ENCODE measurements at regions not wholly inside any gene's neighbourhood (a gene's known extent, or its start where the extent isn't known, plus 50 kb on each side); places are given as distances from the start of the nearest gene placed in this dataset.

DNA sequence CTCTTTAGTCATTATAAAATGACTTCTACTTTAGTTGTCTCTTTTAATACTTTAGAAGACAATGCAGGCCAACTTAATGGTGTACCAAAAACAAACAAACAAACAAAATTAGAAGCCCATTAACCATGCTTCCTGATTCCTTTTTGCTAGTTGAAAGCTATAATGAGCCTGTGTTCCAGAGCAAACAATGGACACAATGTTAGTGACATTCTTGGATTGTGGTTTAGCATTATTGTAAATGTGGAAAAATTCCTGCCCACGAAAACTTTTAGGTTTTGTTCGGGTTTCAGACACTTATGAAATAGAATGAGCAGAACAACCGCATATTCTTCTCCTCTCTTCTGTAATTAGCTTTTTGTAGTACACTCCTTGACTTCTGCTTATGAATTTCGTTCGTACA lies 1682.7 kb upstream of the PCDH7 start:
- Histone ChIP-seq H3K27me3 (no peaks in the 10 kb centered on the region), H3K27ac (no peak overlapping the region), H3K4me1 (no peaks in the 10 kb centered on the region), H3K4me3 (no peak overlapping the region), H3K9me3 (no peaks in the 10 kb centered on the region), H3K36me3 (replicated peaks in 1 of 2; ENCODE audit: insufficient read depth in 1 of 2, low read depth in 2 of 2) (no peaks in the 10 kb centered on the region)
- DNase-seq (no peak), ATAC-seq (no peak)
- intact Hi-C loops (cut with DNase I) = no loop called here
- TF ChIP-seq CTCF (IDR thresholded peaks at IDR 0.05) (no peak), POLR2A (IDR thresholded peaks at IDR 0.05) (no peak)
- 62 to 68% methylated on average over 5 of the region's 5 CpGs for WGBS, 2 donors

GRCh38 chr4:29043411-29043810 lies 1676.8 kb upstream of the PCDH7 start:
- WGBS, 2 donors = 49 to 50% methylated on average over 5 of the region's 5 CpGs
- no peak for ATAC-seq

GRCh38 chr4:29046186-29046585 lies 1674.0 kb upstream of the PCDH7 start:
- ATAC-seq = no peak
- Histone ChIP-seq H3K27me3 (no peaks in the 10 kb centered on the region), H3K27ac (no peak overlapping the region), H3K4me3 (no peak overlapping the region), H3K4me1 (no peaks in the 10 kb centered on the region), H3K9me3 (no peaks in the 10 kb centered on the region), H3K36me3 (replicated peaks in 1 of 2; ENCODE audit: insufficient read depth in 1 of 2, low read depth in 2 of 2) (no peaks in the 10 kb centered on the region)
- intact Hi-C loops (cut with DNase I) = no loop called here
- TF ChIP-seq CTCF (IDR thresholded peaks at IDR 0.05) (no peak), POLR2A (IDR thresholded peaks at IDR 0.05) (no peak)
- DNase-seq = no peak
- WGBS, 2 donors = 11 to 24% methylated on average over 2 of the region's 2 CpGs

More at GRCh38 chr4:29043411-29043810, 1676.8 kb upstream of the PCDH7 start:
- TF ChIP-seq CTCF (IDR thresholded peaks at IDR 0.05) (no peak), POLR2A (IDR thresholded peaks at IDR 0.05) (no peak)
- no peak overlapping the region for H3K4me3 ChIP-seq
- no peaks in the 10 kb centered on the region for H3K36me3 ChIP-seq (replicated peaks in 1 of 2; ENCODE audit: insufficient read depth in 1 of 2, low read depth in 2 of 2)
- no peak overlapping the region for H3K27ac ChIP-seq
- no peaks in the 10 kb centered on the region for H3K9me3 ChIP-seq
- intact Hi-C loops (cut with DNase I) = no loop called here
- DNase-seq = no peak
- H3K27me3 ChIP-seq = no peaks in the 10 kb centered on the region
- no peaks in the 10 kb centered on the region for H3K4me1 ChIP-seq

DNA sequence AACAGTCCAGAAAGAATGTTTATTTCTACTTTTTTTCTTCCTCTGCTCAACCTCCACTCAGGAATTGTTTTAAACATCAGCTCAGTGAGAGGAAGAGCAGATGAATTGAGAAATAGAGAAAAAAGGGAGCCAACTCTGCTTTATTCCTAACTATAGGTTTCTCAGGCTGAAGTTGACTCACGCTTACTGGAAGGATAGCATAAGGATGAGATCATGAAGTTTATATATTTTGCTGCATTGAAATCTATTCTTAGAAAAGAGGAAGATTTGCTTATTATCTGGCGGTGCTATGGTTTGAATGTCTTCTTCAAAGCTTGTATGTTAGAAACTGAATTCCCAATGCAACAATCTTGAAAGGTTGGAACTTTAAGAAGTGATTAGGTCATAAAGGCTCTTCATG lies 1673.4 kb upstream of the PCDH7 start:
- Histone ChIP-seq H3K27ac (no peak overlapping the region), H3K27me3 (no peaks in the 10 kb centered on the region), H3K4me3 (no peak overlapping the region), H3K36me3 (replicated peaks in 1 of 2; ENCODE audit: insufficient read depth in 1 of 2, low read depth in 2 of 2) (no peaks in the 10 kb centered on the region), H3K9me3 (no peaks in the 10 kb centered on the region), H3K4me1 (no peaks in the 10 kb centered on the region)
- ATAC-seq (no peak), DNase-seq (no peak)
- TF ChIP-seq POLR2A (IDR thresholded peaks at IDR 0.05) (no peak), CTCF (IDR thresholded peaks at IDR 0.05) (no peak)
- WGBS, 2 donors = 61 to 84% methylated on average over 2 of the region's 2 CpGs
- intact Hi-C loops (cut with DNase I) = no loop called here

GRCh38 chr4:29047341-29048041 lies 1672.7 kb upstream of the PCDH7 start:
- intact Hi-C loops (cut with DNase I) = no loop called here
- DNase-seq = no peak
- TF ChIP-seq CTCF (IDR thresholded peaks at IDR 0.05) = no peak
- TF ChIP-seq POLR2A (IDR thresholded peaks at IDR 0.05) = no peak
- no peaks in the 10 kb centered on the region for H3K4me1 ChIP-seq
- no peaks in the 10 kb centered on the region for H3K36me3 ChIP-seq (replicated peaks in 1 of 2; ENCODE audit: insufficient read depth in 1 of 2, low read depth in 2 of 2)
- H3K27me3 ChIP-seq = no peaks in the 10 kb centered on the region
- H3K9me3 ChIP-seq = no peaks in the 10 kb centered on the region
- H3K27ac ChIP-seq = no peak overlapping the region
- WGBS, 2 donors = 44 to 80% methylated on average over 3 to 20 of the region's 28 CpGs
- no peak for ATAC-seq
- H3K4me3 ChIP-seq = no peak overlapping the region

All from body of pancreas (tissue), 4 donors.